Glomerular endothelial cell (primary cell): ENCODE measurements at regions not wholly inside any gene's neighbourhood (a gene's known extent, or its start where the extent isn't known, plus 50 kb on each side); places are given as distances from the start of the nearest gene placed in this dataset.
"Not testable (repeated sequence)": the region's sequence is repeated elsewhere in the genome, so short reads cannot be mapped to it uniquely, and the experiment has no call there.

Experiments used
- DNase-seq: peaks from one replicate; pipeline ENCODE4 v3.0.0-alpha.2; 2011; ENCODE audit warnings: low read depth, low spot score; ENCODE audit errors: extremely low read depth

DNA sequence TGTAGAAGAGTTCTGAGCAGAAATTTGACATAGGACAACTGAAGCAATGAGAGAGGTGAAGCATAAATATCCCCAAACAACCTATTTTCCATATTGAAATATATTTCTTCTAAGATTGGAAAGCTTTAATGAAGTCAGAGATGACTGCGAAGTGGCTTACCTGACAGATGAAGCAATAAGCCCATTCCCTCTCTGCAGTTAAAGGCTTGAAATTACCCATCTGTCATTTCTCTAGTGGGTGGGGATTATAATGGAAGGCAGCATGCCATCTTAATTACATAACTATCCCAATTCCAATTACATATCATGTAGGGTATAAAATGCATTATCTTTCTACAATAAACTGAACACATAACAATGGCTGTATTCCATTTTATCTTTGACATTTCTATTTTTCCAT, 1070.5 kb downstream of the SI start:
- DNase-seq = no peak

DNA sequence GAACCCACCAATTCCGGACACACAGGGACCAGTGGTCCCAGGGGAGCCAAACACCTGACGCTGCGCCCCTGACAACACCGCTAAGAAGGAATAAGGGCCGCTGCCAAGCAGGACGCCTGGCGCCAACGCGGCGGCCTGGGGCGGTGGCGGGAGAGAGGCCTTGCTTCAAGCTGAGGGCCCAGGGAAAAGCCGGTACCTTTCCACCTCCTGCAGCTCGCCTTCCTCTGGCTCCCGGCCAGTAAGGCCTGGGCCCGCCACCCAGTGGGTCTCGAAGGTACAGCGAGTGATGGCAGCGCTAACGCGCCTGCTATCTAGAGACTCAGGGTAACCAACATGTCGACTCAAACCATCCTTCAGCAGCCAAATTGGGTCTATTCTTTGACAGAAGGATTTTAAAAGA, 1074.1 kb downstream of the SI start:
- DNase-seq = no peak

DNA sequence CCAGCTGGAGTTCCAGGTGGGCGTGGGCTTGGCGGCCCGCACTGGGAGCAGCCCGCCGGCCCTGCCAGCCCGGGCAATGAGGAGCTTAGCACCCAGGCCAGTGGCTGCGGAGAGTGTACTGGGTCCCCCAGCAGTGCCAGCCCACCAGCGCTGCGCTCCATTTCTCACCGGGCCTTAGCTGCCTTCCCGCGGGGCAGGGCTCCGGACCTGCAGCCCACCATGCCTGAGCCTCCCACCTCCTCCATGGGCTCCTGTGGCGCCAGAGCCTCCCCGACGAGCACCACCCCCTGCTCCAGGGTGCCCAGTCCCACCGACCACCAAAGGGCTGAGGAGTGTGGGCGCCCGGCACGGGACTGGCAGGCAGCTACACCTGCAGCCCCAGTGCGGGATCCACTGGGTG, 1075.3 kb downstream of the SI start:
- DNase-seq = not testable (repeated sequence)

DNA sequence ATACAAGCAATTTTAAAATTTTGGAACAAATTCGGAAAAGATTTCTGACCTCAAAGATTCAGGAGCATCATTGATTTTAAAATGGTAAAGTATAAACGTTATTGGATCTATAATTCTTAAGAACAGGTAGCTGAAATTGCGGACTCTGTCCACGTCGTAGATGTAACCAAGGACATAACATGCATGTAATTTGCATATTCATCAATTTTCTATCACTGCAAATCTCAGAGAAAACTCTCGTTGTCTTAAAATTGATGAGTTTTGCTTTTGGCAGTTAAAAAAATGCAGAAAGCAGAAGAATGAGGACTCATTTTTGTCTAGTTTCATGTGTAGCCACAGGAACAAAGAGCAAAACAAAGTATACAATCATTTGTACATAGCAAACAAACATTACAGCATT, 1094.4 kb downstream of the SI start:
- no peak for DNase-seq

DNA sequence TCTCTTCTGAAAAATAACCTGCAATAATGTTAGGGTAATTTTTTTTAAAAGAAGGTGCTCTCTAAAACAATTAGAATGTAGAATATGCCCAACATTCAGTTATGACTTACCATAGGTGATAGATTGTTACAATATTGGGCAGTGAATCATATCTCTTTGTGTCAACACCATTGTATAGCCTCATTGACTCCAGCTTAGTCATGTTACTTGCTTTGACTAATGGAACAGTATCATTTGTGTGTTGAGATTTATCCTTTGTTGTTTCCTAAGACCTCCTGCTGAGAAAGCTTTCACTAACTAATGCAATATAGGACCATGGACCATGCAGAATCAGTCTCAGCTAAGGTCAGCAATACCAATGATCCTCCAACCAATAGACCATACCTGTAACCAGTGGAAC, 1106.4 kb downstream of the SI start:
- no peak for DNase-seq

DNA sequence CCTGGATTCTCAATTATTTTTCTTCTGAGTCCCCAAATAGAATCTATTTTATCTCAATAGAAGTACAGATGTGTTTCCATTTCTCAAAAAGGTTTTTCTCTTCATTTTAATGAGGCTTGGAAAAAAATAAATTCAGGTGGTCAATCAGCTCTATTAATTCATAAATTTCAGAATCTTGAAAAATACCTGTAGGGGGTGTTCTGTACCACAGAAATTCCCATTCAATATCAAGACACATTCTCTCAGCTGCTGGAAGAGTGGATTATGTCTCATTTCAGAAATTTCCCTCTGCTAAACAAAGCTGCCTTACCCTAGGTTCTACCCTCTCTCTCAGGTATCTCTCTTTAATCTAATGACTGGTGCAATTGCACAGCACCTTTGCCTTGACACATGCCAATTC, 1121.2 kb downstream of the SI start:
- DNase-seq = no peak

DNA sequence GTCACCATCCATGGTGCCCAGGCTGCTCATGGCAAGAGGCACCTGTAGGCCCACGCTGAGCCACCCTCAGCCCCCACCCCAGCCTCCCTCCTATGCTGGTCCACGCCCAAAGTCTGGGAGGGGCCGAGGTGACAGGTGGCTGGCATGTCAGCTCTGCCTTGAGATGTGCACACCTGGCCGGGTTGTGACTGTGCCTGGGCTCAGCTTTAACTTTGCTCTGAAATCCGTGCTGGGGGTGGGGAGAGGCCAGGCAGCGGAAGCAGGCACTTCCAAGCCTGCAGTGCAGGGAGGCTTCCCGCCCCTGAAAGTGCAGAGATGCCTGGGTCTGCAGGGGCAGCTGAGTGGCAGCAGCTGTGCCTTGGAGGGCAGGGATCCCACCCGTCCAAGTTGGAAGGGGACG, 1124.8 kb downstream of the SI start:
- DNase-seq = no peak

DNA sequence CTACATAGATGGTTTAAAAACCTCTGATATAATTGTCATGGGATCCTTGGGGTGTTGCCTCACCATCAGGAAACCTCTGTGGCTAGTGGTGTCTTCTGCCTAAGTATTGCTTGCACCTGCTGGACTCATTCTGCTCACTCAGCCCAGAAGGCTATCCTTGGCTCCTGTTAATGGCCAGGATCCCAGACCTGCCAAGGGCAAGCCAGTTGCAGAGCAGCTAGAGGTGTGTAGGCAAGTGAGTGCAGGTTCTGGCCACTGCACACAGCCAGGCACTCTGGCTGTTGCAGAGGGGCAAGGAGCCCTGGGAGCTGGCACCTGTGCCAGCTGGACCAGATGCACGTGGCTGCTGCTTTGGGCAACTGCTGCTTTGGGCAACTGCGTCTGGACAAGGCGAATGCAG, 1125.8 kb downstream of the SI start:
- DNase-seq = no peak

DNA sequence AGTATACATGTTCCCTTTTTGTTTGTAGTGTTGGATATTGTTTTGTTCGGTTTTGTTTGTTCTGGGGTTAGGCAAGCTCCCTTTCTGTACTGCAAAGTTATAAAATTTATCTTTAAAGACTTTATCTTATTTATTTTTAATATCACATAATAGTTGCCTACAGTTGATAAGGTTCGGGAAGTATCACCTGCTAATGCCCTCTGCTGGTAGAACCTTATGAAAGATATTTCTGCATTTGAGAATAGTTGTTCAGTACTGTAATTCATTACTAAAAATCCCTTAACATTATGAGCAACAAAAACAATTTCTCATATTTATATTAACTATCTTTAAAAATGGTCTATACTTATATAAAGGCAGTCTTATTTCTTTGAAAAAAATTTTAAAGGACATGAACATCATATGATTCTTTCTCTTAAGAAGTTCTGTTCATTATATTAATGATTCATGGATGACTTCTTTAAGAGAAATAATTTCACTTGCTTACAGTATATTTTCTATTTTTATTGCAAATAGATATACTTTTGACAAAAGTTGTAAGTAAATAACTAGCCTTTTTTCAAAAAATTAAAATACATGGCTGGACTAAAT, 1126.8 kb downstream of the SI start:
- no peak for DNase-seq

DNA sequence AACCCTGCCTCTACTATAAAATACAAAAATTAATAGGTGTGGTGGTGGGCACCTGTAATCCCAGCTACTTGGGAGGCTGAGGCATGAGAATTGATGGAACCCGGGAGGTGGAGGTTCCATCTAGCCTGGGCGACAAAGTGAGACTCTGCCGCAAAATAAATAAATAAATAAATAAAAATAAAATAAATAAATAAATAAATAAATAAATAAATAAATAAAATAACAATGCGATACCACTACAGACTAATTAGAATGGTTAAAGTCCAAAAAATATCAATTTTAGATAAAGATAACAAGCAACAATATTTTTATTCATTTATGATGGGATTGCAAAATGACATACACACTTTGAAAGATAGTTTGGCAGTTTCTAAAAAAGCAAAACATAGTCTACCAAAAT, 1131.5 kb downstream of the SI start:
- no peak for DNase-seq

DNA sequence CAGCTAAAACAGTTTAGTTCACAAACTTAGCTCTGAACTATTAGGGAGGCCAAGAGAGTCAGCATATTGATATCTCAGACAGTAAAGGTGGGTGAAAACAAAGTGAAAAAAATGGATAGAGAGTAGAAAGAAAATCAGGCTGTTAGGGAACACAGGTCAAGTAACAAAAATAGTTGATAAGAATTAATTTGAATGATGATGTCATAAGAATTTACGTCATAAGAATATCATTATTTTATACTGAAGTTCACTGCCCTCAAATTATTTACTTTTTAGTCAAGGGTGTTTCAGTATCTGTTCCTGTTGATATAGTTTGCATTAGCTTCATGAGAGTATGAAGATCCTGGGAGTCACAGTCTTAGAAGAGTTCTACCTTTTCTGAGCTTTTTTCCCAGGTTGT, 1134.6 kb downstream of the SI start:
- DNase-seq = no peak

DNA sequence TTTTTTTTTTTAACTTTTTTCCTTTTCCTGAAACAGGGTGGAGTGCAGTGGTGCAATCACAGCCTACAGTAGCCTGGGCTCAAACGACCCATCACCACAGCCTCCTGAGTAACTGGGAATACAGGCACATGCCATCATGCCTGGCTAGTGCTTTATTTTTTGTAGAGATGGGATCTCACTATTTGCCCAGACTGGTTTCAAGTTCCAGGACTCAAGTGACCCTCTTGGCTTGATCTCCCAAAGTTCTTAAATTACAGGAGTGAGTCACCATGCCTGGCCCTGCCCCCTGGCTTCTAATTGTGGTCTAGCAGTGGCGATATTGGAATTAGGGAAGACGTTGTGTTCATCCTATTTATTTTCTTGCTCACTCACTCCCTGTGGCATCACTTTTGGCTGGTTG, 1138.4 kb downstream of the SI start:
- DNase-seq = no peak

DNA sequence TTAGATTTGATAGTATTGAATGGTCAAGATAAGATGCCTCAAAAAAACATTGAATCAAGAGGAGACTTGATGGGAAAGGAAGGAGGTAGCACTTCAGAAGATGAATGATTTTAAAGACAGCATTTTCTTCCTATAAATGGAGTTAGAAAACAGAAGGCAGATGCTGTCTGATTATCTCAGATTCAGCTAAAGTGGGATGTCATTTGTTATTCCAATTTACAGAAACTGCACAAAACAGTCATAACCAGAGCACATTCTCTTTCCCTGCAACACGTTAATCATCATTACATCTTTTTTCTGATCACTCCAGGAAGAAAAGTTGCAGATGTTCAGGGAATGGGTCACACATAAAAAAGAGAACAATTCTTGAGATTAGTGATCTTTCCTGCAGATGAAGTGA, 1141.8 kb downstream of the SI start:
- DNase-seq = no peak

DNA sequence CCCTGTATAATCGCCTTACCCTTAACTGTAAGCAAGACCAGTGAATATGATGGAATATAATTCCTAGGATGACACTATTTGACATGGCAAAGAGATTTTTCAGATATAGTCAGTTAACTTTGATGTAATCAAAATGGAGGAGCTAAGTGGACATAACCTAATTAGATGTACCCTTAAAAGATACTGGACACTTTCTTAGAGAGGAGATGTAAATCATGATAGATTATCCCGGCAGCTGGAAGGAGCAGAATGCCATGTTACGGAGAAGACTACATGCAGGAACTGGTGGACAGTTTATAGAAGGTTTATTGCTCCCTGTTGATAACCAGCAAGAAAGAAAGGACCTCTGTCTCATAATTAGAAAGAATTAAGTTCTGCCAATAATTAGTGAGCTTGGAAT, 1142.9 kb downstream of the SI start:
- DNase-seq = no peak

DNA sequence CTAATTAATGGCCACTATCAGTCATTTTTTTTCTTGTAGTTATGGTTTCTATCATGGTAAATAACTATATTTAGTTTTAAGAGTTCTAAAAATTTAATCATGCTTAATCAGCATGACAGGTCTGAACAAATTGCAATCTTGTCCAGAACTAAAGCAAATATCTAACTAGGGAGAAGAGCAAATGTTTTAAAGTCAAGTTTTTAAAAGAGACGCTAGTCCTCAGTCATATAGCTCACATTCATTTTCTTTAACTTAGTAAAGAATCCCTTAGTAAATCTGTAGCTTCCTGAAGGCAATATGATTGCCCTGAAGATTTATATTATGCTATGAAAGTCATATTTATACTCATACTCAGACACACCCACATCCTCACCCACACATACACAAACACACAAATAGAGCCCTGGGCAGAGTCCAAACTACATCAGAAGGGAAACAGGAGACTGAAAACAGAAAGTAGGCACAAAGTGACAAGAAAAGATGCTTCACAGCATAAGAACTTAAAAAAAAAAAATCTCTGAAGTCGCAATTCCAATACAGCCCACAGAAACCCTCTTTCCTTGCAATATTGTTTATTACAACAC, 1149.1 kb downstream of the SI start:
- no peak for DNase-seq

DNA sequence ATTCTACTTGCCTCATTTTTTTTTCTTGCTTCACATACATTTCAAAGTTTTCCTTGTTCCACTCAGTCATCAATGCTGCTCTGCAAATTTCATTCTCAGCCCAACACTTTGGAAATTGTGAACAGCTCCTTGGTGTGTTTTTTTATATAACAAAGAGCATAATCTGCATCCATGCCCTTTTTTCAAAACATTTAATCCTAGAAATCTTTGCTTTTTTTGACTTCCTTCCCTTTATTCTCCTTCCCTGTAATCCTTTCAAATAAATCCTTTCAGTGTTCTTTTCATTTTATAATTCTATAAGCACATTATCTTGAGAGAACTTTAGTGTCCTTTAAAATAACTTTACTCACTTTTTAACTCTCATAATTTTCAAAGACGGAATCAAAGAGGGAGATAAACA, 1150.8 kb downstream of the SI start:
- no peak for DNase-seq

DNA sequence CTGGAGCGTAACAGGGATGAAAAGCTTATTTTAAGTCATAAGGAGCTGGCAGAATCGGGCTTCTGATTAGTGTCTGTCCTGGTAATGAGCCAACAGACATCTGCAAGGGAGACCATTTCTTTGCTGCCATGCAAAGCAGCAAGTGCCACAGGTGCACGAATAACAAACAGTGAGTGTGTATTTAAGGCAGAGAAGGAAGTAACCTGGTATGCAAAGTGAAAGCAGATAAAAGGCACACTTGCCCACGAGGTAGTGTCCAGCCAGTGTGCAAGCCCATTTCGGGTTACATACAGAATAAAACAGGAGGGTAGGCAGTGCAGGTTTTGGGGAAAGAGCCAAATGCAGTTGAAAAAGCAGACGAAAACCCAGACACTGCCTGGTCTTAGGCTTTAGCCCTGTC, 1153.7 kb downstream of the SI start:
- no peak for DNase-seq

DNA sequence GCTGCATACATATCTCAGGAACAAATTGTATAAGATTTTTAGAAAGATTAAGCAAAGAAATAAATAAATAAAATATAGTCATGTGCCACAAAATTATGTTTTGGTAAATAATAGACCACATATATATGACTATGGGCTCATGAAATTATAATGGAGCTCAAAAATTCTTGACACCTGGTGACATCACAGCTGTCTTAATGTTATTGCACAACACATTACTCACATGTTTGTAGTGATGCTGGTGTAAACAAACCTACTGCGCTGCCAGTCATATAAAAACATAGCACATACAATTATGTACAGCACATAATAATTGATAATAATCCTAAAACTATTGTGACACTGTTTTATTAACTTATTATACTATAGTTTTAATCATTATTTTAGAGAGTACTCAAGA, 1159.1 kb downstream of the SI start:
- DNase-seq = no peak

DNA sequence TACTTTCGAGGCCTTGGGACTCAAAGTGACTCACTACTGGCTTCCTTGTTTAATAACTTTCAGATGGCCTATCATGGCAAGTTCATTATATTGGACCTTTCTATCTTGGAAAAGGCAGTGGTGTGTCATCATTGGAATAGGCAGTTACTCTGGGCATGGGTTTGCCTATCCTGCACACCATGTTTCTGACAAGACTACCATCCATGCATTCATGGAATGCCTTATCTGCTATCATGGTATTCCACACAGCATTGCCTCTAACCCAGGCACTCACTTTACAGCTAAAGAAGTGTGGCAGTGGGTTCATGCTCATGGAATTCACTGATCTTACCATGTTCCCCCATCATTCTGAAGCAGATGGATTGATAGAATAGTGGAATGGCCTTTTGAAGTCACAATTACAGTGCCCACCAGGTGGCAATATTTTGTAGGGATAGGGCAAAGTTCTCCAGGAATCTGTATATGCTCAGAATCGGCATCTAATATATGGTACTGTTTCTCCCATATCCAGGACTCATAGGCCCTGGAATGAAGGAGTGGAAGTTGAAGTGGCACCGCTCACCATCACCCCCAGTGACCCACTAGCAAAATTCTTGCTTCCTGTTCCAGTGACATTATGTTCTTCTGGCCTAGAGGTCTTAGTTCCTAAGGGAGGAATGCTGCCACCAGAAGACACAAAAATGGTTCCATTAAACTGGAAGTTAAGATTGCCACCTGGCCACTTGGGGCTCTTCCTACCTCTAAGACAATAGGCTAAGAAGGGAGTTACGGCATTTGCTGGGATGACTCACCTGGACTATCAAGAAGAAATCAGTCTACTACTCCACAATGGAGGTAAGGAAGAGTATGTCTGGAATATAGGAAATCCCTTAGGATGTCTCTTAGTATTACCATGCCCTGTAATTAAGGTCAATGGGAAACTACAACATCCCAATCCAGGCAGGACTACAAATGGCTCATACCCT, 1161.4 kb downstream of the SI start:
- no peak for DNase-seq

DNA sequence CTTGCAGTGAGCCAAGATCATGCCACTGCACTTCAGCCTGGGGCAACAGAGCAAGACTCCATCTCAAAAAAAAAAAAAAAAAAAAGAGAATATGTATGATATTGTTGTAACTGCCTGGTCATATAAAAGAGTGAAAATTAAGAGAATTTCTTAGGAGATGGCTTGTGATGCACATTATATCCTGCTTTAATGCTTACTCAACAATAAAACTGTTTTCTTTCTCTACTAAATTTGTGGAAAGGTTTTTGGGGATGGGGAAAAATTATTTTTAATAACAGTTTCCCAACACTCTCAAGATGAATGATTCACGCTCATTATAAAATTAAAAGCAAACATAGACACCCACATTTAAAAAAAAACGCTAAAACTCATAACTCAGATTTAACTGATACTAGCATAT, 1163.0 kb downstream of the SI start:
- DNase-seq = no peak

DNA sequence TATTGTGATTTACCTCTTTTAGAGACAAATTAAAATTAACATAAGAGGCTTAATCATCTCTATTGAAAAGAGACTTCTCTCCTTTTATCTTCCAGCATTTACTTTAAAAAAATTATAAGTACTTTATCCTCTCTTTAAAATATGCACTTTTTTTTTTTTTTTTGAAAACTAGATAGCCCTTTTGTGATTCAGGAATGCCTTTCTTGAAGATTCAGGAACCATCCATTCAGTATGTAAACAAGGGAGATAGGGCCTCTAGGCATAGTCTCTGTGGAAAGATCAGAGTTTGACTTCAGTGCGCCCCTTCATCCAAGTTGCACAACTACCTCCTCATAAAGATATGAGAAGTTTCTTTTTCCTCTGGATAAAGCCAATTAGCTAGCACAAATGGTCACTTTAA, 1163.7 kb downstream of the SI start:
- no peak for DNase-seq

DNA sequence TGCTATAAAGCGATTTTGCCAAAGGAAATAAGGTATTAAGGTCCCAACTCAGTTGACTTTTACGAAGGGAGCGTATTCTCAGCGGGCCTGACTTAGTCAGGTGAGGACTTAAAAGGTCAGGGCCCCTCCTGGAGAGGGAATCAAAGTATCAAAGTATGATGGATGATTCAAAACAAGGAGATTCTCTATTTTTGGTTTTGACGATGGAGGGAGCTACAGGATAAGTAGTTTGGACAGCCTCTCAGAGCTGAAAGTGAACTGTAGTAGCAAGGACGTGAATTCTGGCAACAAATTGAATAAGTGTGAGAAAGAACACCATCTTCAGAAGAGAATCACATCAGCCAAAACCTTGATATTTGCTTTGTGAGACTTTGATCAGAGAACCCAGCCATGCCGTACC, 1186.5 kb downstream of the SI start:
- no peak for DNase-seq
